HG02763 (cell line): ENCODE measurements at regions not wholly inside any gene's neighbourhood (a gene's known extent, or its start where the extent isn't known, plus 50 kb on each side); places are given as distances from the start of the nearest gene placed in this dataset.

ENCODE experiments used
- ATAC-seq: cut with Tn5 transposase; IDR thresholded peaks from one replicate; pipeline ENCODE4 v1.9.1; 2021; ENCODE audit warnings: mild to moderate bottlenecking, moderate library complexity; ENCODE audit not compliant: unreplicated experiment

GRCh38 chr10:117945651-117946050 is 101.1 kb downstream of the RAB11FIP2 start:
- ATAC-seq = no peak

- no peak for ATAC-seq
Measured at GRCh38 chr10:117946525-117947070, 100.1 kb downstream of the RAB11FIP2 start.

GRCh38 chr10:117948493-117948892 is 98.2 kb downstream of the RAB11FIP2 start:
- ATAC-seq = no peak

GRCh38 chr10:117950408-117950807 is 96.3 kb downstream of the RAB11FIP2 start:
- no peak for ATAC-seq
